KG1 (cell line): ENCODE measurements at regions not wholly inside any gene's neighbourhood (a gene's known extent, or its start where the extent isn't known, plus 50 kb on each side); places are given as distances from the start of the nearest gene placed in this dataset.

Source experiments
- DNase-seq: peaks from one replicate; lab custom pipeline; 2025; lab: John Stamatoyannopoulos, UW

DNA sequence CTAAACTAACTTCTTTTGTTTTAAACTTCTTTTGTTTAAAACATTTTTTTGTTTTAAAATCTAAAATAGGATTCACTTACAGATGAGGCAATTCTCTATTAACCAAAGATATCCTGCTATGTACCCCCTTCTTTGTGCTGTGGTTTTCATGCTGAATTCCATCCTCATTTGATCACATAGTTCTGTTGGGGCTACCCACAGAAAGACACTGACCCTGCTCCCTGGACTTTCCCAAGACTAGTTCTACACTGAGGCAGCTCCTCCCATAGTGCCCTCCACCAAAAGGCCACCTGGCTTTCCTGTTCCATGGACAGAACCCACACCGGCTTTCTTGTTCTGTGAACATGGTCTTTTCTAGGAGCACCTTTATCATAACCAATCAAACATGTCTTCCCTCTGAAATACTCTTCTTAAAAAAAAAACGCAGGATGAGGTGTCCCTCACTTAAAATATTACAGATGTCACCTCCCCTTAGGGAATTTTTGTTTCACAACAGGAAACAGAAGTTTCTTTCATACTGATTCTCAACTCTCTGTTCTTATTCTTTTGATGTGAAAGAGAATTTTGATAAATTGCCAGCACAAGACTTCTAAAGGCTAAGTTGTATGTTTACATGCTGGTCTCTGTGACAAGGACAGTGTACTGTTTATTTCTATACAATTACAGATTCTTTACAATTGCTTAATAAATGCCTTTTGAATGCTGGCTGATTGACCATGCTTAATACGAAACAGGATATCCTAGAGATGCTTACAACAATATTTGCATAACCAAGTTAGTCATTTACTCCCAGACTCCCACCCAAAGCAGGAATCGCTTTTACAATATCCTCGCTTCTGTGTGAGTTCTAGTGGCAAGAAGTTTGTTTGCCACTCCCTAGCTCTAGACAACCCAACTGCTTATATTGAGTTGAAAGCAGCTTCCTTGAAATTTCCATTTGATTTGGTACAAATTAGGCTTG is 300.4 kb downstream of the DTWD2 start:
- no peak for DNase-seq

DNA sequence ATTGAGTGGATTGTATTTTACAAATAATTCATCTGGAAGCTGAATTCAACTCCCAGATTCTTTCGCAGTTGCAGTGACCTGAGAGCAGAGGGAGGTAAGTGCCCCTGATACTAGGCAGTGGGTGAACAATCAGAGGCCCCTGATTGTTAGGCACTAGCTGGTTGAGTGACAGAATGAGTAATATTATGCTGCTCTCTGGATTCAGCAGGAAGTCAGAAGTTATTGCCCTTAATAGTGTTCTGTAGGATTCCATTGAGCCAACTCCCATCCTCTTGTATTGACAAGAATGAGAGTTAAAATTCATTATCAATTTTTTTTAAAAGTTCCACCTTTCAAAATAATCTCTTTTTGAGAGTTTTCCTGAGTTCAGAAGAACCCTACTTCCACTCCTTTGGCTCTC is 301.2 kb downstream of the DTWD2 start:
- no peak for DNase-seq

DNA sequence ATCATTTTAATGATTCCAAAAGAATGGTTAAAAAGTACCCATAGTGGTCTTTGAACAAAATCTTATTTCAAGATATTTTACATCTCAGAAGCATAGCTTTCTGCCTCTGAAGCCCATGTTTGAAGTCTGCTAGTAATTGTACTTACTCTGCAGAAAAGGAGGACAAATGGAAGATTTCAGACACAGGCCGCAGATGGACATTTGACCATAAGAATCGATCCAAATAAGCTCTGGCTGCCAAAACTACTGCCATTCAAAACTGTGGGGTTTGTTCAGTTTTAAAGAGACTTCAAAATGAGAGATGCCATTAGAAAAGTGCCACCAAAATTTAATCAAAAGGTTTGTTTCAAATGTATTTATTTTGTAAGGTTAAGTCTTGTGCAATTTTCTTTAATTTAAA is 306.7 kb downstream of the DTWD2 start:
- no peak for DNase-seq

DNA sequence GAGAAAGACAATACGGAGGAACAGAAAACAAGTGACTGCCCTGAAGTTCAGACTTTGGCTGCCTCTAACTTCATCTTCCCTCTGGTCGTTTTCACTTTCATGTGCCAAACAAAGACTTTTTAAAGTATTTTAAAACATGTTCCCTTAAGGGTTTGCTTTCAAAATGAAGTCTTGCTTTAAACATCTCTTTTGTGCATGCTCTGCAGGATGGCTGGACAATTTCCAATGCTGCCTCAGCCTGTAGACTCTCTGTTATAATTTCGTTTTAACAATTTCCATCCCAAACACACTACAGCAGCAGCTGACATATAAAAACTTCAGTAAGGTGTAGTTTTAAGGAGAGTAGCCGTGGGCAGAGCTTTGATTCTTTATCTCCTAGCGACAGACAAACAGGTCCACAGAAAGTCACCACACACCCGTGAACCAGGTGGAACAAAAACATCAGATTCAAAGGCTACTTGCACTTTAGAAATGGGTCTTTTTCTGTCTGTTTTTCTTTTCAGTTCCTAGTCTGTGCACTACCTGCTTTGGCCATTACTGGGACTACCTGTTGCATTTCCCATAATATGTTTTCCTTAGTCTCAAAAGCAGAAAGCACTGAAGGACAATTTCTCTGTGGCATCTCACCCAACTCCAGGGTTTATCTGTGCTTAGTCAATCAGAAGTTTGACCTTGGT is 308.9 kb downstream of the DTWD2 start:
- no peak for DNase-seq

DNA sequence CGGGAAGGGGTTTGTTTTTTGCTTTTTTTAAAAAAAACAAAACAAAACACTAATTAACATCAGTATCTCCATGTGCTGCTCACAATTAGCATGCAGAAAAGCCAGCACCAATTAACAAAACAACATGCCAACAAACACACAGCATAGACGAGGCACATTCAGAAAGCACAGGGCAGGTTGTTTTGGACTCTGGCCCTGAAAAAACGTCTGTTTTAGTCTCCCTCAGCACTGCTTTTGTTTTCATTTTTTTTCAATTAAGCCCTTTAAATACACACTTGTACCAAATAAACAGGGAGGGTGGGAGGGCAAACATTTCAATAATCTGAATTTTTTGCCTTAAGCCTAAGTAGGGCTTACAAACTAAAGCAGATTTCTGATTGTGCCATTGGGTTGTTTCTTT is 309.6 kb downstream of the DTWD2 start:
- no peak for DNase-seq

DNA sequence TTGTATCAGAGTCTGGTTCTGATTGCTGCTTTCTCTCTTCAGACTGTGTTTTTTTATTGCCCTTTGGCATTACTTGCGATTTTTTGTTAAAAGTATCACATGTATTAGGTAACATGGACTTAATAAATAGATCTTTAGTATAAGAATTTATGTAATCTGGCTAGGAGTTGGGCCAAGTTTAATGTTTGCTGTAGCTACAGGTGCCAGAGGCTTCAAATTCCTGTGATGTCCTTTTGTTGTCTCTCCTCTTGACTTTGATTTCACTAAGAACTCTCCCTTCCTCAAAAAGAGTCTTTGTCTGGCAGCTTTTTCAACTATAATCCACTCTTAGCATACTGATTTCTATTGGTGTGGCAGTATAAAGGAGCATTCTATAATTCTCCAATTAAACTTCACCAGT is 313.1 kb downstream of the DTWD2 start:
- DNase-seq, result no peak

DNA sequence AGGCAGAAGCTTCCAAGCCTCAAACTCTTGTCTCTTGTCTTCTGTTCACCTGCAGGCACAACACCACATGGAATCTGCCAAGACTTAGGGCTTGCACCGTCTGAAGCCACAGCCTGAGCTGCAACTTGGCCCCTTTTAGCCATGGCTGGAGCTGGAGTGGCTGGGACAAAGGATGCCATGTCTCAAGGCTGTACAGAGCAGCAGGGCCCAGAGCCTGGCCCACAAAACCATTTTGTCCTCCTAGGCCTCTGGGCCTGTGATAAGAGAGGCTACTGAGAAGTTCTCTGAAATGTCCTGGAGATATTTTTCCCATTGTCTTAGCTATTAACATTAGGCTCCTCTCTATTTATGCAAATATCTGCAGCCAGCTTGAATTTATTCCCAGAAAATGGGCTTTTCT is 330.8 kb downstream of the DTWD2 start:
- DNase-seq, result no peak

DNA sequence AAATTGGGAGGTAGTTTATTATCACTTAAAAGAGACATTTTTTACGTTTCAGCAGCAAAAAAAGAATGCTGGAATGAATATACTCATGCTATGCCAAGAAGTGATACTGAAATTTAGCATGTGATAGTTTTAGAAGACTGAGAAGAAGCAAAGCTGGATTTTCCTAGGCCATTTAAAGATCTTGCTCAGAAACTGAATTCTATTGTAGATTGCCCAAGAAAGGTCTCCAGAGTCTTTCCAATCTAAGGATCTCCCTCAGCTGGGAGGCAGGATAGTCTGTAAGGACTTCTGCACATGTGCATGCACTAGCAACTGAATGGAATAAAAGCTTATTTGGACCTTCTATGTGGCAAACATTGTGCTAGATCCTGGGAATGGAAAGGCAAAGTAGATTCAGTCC is 334.5 kb downstream of the DTWD2 start:
- no peak for DNase-seq

DNA sequence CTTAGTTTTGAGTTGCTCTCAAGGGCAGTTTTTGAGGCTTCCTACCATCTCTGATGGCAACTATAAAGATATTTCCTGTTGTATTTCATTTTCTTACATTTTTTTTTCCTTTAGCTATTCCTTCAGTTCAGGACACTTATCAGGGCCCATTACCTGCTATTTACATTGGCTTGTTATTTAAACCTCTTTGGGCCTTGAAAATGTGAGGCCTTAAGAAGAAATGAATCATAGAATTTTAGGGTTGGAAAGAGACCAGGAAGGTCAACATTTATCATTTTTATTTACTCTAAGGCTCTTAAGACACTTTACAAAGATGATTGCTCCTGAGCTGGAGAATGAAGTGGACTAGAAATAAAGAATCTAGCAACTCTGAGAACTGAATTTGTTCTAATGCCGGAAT is 335.2 kb downstream of the DTWD2 start:
- DNase-seq, result no peak

DNA sequence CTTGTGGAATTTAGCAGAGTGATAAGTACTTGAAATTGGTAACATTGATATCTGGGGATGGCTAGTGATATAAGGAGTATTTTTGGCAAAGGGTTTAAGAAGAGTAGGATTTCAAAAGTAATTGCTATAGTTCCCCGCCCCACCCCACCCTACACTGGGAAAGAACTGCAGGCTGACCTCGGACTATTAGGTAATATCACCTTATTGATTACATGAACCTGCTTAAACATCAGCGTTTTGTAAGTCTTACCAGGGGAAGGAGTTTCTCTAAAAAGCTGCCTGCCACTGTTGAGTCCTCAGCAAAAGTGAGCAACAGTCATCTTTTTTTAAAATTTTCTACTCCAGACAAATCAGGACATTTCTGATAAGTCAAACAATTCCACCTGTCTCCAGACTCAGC is 337.3 kb downstream of the DTWD2 start:
- DNase-seq, result no peak

DNA sequence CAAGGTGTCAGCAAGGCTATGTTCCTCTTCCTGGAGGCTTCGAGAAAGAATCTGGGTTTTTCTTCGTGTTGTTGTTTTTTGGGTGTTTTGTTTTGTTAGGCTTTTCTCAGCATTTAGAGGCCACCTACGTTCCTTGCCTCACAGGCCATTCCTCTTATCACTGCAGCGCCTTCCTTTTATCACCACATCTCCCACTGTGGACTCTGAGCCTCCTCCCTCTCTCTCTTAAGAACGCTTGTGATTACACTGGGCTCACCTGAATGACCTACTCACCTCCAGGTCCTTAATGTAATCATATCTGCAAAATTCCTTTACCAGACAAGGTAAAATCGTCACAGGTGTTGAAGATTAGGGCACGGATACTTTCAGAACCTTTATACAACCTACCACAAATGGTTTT is 340.8 kb downstream of the DTWD2 start:
- no peak for DNase-seq

DNA sequence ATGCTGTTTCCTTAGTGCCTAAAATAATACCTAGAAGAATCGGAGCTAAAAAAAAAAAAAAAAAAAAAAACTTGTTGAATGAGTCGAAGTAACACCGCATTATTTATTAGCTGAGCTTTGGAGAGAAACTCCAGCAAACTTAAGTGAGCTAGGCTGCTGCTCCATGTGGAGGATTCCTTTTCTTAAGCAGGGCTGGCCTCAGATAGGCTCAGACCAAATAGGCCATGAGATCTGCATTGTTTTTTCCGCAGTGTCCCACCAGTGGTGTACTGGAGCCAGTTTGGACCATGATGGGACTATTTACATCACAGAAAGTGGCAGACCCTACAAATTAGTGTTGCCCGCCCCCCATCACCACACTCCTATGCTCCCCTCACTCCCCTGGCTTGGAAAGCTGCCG is 341.4 kb downstream of the DTWD2 start:
- no peak for DNase-seq

DNA sequence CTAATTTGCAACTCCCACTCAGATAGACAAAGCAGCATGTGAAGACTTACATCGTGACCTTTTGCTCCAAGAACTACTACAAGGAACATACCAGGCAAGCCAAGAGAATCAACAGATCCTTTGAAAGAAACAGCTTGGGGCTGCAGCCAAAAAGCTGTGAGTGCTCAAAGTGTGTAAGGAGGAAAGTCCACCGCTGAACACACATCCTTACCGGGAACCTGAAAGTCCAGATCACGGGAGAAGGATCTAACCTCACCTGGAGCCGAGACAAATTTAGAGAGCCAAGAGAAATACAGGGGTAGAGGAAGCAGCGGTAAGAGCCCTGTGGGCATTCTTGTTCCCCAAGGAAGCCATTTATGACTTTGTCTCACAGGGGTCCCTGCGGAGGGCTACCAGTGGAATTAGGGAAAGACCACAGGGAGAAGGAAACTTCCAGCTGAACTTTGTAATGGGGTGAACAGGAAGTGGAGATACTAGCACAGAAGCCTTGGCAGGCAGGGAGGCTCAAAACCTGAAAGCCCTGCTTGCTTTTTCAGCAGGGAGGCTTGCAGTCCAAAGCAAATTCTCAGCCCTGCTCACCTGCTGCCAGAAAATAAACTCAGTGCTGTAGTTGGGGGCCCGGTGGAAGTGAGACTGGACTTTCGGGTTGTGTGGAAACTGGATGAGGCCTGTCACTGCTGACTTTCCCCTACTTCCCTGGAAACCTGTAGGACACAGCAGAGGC is 350.2 kb downstream of the DTWD2 start:
- DNase-seq, result no peak

DNA sequence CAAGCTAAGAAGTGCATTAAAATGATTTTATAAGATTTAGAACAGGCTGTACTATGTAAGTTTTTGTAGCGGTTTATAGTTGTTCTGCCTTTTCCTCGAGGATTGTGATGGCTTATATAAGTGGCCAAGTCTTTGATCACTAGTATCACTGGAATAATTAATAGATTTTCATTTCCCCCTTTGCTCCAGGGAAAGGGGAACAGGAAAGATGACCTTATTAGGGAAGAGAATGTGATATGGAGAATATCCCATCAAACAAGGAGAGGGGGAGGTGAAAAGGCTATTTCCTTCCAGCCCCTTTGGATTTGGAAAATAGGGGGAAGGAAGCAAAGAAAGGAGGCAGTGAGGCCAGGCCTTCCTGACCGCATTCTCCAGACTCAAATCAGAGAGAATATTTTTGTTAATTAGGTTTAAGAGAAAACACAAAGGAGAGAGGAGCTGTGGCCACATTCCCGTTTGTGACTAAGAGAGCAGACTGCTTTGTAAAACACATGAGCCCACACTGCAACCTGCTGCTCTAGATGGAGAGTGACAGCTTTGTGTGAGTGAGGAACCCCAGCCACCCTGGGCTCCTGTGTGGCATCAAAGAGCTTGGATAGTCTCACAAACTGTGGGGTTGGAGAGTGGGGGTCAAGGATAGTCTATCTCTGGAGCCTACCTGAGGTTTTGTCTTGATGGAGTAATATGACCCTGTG is 359.5 kb downstream of the DTWD2 start:
- no peak for DNase-seq

DNA sequence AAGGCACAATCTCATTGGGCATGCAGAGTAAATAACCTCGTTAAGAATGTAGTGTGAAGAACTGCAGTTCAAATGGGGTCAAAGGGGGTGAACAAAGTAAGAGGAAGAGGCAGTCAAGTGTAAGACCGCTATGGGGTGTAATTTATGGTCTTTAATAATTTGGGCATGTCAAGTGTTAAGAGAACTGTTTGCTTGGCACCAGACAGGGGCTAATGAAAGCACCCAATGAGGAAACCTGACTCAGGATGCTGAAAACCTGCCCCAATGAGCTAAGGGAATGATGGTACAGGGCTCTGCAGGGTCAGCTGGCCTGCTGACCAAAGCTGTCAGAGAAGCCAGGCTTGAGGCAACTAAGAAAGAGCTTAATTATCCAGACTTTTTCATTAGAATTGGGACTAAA is 368.1 kb downstream of the DTWD2 start:
- no peak for DNase-seq

DNA sequence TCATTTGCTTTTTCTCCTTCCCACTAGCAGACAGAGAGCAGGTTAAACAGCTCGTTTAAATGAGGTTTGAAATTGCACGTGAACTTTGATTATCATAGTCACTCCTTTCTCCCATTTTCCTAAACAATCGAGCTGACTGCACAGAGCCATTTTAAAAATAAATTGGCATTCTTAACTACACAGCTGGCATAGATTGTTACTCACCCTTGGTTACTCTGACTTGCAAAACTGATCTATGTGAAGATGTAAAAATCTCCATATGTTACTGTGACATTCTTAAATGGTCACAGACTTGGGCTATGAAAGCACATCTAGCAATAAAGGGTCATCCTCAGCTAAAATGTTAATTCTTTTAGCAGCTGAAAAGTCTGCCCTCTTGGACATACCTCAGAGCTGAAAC is 368.5 kb downstream of the DTWD2 start:
- no peak for DNase-seq

DNA sequence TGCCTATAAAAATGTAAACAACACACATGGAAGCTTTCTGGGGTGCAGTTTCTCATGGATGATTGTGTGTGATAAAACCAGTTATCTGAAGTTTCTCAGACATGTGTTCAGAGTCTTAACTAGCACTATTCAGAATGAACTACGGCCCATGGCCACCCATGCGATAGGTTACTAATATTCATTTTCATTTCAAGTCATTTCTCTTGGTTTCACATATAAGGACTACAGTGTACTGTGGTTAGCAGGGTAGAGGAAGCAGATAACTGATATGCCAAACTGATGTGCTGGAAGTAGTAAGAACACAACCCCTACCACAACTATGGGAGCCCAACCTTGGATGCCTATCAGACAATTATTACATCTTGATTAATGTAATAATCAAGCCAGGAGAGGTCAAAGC is 372.1 kb downstream of the DTWD2 start:
- DNase-seq, result no peak

DNA sequence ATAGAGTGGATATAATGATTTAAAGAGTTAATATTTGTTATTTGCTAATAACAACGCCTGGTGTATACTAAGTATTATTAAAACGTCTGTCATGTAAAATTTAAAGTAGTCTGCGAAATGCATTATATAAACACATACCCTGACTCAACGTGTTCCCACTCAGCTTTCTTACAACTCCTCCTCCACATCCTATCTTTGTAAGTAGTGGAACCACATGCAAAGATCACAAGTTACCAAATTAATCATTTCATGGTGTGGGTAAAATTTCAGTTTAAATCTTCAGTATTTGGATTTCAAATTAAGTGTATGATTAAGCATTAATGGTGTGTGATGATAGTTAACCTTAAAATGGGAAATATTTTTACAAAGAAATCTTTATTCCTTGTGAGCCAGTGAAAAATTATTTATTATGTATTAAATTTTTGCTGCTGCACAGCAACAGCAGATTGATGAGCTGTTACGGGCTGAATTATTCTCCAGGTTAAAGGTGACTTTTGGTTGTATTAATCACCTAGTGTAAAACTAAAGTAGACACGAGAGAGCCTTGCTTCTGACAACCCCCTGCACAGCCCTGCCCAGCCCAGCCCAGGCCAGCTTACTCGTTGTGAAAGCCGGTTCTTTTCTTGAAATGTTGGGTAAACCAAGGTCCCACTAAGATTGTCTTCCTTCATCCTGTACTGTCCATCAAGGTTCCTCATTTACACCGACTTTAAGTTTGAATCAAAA is 373.5 kb downstream of the DTWD2 start:
- DNase-seq, result no peak

DNA sequence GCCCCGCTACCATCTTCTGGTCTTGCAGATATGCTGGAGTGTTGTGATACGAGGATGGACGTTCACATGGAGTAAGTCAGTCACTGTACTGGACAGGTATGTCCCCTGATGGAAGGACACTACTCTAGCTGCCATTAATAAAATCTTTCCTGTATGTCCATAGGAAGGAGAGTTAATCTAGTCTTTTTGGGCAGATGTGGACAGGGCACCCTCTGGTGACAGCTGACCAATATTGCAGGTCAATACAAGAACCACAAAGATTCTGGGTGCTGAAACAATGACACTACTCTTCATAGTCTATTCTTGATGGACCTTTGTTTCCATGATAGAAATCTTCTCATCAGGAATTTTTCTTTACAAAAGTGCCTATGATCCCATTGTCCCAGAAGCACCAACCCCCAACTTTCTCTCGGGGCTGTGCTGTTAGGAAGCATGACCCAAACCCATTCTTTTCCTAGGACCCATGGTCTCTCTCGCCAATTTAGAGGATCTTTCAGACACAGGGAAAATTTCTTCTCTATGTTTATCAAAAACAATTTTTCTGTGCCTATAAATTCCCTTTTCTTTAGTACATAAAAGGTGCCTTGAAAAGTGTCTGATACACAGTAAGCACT is 376.9 kb downstream of the DTWD2 start:
- no peak for DNase-seq

DNA sequence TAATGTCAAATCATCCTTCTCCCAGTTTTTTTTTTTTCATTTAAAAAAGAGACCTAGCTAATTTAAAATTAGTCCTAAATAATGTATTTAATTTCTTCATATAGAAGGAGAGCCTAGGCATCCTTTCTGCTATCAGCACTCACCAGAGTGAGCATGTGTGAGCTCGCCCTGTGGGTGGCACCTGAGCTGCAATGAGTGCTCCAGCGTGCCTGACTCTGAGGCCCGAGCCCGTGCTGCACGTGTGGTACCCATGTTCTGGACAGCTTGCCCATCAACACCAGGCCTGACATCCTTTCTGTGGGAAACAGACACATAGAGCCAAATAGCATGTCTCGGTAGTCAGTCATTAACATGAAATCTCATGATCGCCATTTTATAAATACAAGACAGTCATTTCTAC is 381.4 kb downstream of the DTWD2 start:
- no peak for DNase-seq

DNA sequence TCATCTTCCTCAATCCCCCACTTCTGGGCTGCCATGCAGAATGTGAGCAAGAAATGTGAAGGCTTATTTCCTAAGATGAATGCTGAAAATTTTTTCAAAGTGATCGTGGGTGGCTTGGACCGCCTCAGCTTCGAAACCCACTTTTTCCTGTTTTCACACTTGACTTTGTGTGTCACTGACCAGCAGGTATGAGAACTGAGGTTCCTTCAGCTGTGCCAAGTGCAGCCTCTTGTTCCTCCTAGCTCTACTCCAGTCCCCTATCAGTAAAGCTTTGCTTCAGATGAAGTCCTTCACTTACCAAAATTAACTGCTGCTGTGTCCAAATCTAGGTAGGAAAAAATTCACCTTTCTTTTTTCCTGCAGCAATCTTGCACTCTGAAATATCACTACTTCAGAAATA is 382.6 kb downstream of the DTWD2 start:
- no peak for DNase-seq
